ENCODE measurements at regions not wholly inside any gene's neighbourhood (a gene's known extent, or its start where the extent isn't known, plus 50 kb on each side); places are given as distances from the start of the nearest gene placed in this dataset.

DNA sequence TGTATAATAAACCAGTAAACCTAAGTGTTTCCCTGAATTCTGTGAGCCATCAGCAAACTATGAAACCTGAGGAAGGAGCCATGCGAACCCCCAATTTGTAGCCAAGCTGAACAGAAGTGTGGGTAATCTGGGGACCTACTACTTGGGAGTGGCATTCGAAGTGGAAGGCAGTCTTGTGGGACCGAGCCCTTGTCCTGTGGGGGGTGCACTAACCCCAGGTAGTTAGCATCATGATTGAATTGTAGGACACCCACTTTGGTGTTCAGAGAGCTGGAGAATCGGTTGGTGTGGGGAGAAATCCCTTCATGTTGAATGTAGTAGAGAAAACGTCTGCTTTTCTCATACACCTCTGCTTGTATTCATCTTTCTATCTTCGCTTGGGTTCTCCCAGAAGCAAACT is 79.7 kb upstream of the CPHXL start:
- TF ChIP-seq EZH2phosphoT487 (IDR thresholded peaks at IDR 0.05; ENCODE audit: borderline replicate concordance, low read depth, low read length) = no peak
- TF ChIP-seq, protein P1, sequence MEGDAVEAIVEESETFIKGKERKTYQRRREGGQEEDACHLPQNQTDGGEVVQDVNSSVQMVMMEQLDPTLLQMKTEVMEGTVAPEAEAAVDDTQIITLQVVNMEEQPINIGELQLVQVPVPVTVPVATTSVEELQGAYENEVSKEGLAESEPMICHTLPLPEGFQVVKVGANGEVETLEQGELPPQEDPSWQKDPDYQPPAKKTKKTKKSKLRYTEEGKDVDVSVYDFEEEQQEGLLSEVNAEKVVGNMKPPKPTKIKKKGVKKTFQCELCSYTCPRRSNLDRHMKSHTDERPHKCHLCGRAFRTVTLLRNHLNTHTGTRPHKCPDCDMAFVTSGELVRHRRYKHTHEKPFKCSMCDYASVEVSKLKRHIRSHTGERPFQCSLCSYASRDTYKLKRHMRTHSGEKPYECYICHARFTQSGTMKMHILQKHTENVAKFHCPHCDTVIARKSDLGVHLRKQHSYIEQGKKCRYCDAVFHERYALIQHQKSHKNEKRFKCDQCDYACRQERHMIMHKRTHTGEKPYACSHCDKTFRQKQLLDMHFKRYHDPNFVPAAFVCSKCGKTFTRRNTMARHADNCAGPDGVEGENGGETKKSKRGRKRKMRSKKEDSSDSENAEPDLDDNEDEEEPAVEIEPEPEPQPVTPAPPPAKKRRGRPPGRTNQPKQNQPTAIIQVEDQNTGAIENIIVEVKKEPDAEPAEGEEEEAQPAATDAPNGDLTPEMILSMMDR (conservative IDR thresholded peaks at IDR 0.05; ENCODE audit: low read length) = no peak
